Suprapubic skin (tissue), 4 donors: ENCODE measurements at regions not wholly inside any gene's neighbourhood (a gene's known extent, or its start where the extent isn't known, plus 50 kb on each side); places are given as distances from the start of the nearest gene placed in this dataset.

Experiments used
- DNase-seq, 2 donors: peaks; one replicate each; pipeline ENCODE4 v3.0.0-alpha.2; 2019; ENCODE audit warnings: low spot score in 2 of 2
- H3K27ac ChIP-seq: fragments of 200-600 bp; sonication (generic); one replicate; pipeline ENCODE4 v1.5.1; 2019
- H3K27me3 ChIP-seq: fragments of 200-600 bp; sonication (generic); one replicate; pipeline ENCODE4 v1.5.1; 2019
- H3K36me3 ChIP-seq: fragments of 200-600 bp; sonication (generic); one replicate; pipeline ENCODE4 v1.5.1; 2019
- H3K4me1 ChIP-seq: fragments of 200-600 bp; sonication (generic); one replicate; pipeline ENCODE4 v1.5.1; 2019
- H3K4me3 ChIP-seq: fragments of 200-600 bp; sonication (generic); one replicate; pipeline ENCODE4 v1.5.1; 2019; ENCODE audit warnings: mild to moderate bottlenecking
- H3K9me3 ChIP-seq: fragments of 200-600 bp; sonication (generic); one replicate; pipeline ENCODE4 v1.5.1; 2019
- EP300 ChIP-seq: sonication (generic); formaldehyde crosslinking; IDR thresholded peaks from one replicate; pipeline ENCODE4 v1.6.1; 2017; ENCODE audit warnings: antibody characterized with exemption
- POLR2A ChIP-seq, 2 donors: fragments of 450-650 bp; IDR thresholded peaks; one replicate each; pipeline ENCODE4 v1.6.1; 2017; ENCODE audit warnings: antibody characterized with exemption in 2 of 2, mild to moderate bottlenecking in 2 of 2, moderate library complexity in 2 of 2
- POLR2AphosphoS5 ChIP-seq, 3 donors: sonication (generic); formaldehyde crosslinking; IDR thresholded peaks; one replicate each; pipeline ENCODE4 v1.6.1; 2017; ENCODE audit warnings: antibody characterized with exemption in 3 of 3
- WGBS: methylation state at CpG from one replicate; pipeline ENCODE4 v1.1.5; 2018; 5-methylcytosine and 5-hydroxymethylcytosine counted together
- TF ChIP-seq, protein P1 (sequence below), 2 donors: fragments of 200-600 bp in 1 of 2; fragments of 450-650 bp in 1 of 2; sonication (generic) in 1 of 2; IDR thresholded peaks; one replicate each; pipeline ENCODE4 v1.5.1; 2016 to 2019; ENCODE audit warnings: antibody characterized with exemption in 2 of 2, mild to moderate bottlenecking in 1 of 2, moderate library complexity in 1 of 2

DNA sequence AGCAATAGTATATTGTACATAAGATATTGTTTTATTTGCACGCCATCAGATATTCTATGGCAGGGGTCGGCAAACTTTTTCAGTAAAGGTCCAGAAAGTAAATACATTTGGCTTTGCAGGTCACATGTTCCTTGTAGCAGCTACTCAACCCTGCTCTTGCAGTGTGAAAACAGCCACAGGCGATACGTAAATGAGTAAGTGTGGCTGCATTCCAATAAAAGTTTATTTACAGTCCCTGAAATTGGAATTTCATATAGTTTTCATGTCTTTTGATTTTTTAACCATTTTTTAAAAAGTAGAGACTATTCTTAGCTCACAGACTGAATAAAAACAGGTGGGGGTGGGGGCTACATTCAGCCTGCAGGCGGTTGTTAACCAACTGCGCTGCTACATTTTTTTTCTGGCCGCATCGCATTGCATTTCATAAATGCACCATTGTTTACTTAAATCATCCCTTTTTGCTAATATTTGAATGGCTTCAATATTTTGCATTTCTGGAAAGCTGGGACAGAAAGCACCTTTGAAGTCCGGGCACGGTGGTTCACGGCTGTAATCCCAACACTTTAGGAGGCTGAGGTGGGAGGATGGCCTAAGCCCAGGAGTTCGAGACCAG lies 50.5 kb upstream of the HAPSTR1 start:
- Histone ChIP-seq H3K4me3 (no peak overlapping the region), H3K36me3 (no peaks in the 10 kb centered on the region), H3K27ac (no peak overlapping the region), H3K4me1 (no peaks in the 10 kb centered on the region), H3K9me3 (no peaks in the 10 kb centered on the region), H3K27me3 (no peaks in the 10 kb centered on the region)
- 65% methylated on average over 12 of the region's 12 CpGs for WGBS
- TF ChIP-seq POLR2A (IDR thresholded peaks at IDR 0.05) (no peak), POLR2AphosphoS5 (IDR thresholded peaks at IDR 0.05) (no peak), EP300 (no peak)
- TF ChIP-seq, protein P1, sequence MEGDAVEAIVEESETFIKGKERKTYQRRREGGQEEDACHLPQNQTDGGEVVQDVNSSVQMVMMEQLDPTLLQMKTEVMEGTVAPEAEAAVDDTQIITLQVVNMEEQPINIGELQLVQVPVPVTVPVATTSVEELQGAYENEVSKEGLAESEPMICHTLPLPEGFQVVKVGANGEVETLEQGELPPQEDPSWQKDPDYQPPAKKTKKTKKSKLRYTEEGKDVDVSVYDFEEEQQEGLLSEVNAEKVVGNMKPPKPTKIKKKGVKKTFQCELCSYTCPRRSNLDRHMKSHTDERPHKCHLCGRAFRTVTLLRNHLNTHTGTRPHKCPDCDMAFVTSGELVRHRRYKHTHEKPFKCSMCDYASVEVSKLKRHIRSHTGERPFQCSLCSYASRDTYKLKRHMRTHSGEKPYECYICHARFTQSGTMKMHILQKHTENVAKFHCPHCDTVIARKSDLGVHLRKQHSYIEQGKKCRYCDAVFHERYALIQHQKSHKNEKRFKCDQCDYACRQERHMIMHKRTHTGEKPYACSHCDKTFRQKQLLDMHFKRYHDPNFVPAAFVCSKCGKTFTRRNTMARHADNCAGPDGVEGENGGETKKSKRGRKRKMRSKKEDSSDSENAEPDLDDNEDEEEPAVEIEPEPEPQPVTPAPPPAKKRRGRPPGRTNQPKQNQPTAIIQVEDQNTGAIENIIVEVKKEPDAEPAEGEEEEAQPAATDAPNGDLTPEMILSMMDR (IDR thresholded peaks at IDR 0.05): no peak
- no peak for DNase-seq
